ENCODE measurements at regions not wholly inside any gene's neighbourhood (a gene's known extent, or its start where the extent isn't known, plus 50 kb on each side); places are given as distances from the start of the nearest gene placed in this dataset.
"Not testable (repeated sequence)": the region's sequence is repeated elsewhere in the genome, so short reads cannot be mapped to it uniquely, and the experiment has no call there.

DNA sequence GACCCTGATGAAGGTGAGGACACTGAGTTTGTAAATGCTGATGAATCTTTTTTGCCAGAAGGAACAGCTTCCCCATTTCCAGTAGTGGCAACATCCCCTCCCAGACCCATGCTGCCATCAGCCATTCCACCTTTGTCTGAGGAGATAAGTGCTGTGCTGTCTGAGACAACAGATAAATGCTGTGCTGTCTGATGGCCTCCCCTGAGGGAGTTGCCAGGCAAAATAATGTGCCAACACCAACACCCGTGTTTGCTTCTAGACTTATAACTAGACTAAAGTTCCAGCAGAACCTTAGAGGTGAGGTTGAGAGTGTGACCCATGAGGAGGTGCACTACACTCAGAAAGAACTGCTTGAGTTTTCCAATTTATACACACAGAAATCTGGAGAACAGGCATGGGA, 349.5 kb downstream of the C12orf75 start:
- Histone ChIP-seq H3K9me3 (no peaks in the 10 kb centered on the region), H3K36me3 (no peaks in the 10 kb centered on the region), H3K4me1 (no peaks in the 10 kb centered on the region), H3K27me3 (no peaks in the 10 kb centered on the region), H3K27ac (no peak overlapping the region), H3K4me3 (no peak overlapping the region), H3K9ac (ENCODE audit: low read depth in 2 of 2, low read length in 2 of 2) (no peak overlapping the region)
- no peak for DNase-seq
- TF ChIP-seq, protein P1, sequence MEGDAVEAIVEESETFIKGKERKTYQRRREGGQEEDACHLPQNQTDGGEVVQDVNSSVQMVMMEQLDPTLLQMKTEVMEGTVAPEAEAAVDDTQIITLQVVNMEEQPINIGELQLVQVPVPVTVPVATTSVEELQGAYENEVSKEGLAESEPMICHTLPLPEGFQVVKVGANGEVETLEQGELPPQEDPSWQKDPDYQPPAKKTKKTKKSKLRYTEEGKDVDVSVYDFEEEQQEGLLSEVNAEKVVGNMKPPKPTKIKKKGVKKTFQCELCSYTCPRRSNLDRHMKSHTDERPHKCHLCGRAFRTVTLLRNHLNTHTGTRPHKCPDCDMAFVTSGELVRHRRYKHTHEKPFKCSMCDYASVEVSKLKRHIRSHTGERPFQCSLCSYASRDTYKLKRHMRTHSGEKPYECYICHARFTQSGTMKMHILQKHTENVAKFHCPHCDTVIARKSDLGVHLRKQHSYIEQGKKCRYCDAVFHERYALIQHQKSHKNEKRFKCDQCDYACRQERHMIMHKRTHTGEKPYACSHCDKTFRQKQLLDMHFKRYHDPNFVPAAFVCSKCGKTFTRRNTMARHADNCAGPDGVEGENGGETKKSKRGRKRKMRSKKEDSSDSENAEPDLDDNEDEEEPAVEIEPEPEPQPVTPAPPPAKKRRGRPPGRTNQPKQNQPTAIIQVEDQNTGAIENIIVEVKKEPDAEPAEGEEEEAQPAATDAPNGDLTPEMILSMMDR (IDR thresholded peaks at IDR 0.05), result no peak
- intact Hi-C loops (cut with DNase I), result no loop called here

DNA sequence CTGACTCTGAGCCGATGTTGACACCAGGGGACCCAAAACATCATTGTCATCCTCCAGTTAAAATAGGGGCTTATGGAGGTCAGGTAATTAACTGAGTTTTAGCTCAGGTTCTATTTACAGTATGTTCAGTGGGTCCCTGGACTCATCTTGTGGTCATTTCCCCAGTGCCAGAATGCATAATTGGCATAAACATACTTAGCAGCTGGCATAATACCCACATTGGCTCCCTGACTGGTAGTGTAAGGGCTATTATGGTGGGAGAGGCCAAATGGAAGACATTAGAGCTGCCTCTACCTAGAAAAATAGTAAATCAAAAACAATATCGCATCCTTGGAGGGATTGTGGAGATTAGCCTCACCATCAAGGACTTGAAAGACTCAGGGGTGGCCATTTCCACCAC, 350.9 kb downstream of the C12orf75 start:
- no peak overlapping the region for H3K4me3 ChIP-seq
- TF ChIP-seq, protein P1 (IDR thresholded peaks at IDR 0.05), result no peak
- no peaks in the 10 kb centered on the region for H3K4me1 ChIP-seq
- H3K27me3 ChIP-seq, result no peaks in the 10 kb centered on the region
- no peaks in the 10 kb centered on the region for H3K36me3 ChIP-seq
- H3K27ac ChIP-seq, result no peak overlapping the region
- intact Hi-C loops (cut with DNase I), result no loop called here
- no peak for DNase-seq
- no peak overlapping the region for H3K9ac ChIP-seq (ENCODE audit: low read depth in 2 of 2, low read length in 2 of 2)
- no peaks in the 10 kb centered on the region for H3K9me3 ChIP-seq

DNA sequence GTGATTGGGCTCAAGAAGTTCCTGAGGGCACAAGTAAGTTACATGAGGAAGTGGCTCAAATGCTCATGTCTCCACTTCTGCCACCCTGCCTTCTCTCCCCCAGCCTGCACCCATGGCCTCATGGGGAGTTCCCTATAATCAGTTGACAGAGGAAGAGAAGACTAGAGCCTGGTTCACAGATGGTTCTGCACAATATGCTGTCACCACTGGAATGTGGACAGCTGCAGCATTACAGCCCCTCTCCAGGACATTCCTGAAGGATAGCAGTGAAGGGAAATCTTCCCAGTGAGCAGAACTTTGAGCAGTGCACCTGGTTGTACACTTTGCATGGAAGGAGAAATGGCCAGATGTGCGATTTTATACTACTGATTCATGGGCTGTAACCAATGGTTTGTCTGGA, 352.3 kb downstream of the C12orf75 start:
- H3K36me3 ChIP-seq; H3K4me3 ChIP-seq; H3K9me3 ChIP-seq; H3K27me3 ChIP-seq; DNase-seq; H3K4me1 ChIP-seq; H3K27ac ChIP-seq; H3K9ac ChIP-seq (ENCODE audit: low read depth in 2 of 2, low read length in 2 of 2); intact Hi-C loops (cut with DNase I): not testable (repeated sequence)

DNA sequence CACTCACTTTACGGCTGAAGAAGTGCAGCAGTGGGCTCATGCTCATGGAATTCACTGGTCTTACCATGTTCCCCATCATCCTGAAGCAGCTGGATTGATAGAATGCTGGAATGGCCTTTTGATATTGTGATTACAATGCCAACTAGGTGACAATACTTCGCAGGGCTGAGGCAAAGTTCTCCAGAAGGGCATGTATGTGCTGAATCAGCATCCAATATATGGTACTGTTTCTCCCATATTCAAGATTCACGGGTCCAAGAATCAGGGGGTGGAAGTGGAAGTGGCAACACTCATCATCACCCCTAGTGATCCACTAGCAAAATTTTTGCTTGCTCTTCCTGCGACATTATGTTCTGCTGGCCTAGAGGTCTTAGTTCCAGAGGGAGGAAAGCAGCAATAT, 353.3 kb downstream of the C12orf75 start:
- H3K4me3 ChIP-seq; H3K4me1 ChIP-seq; H3K27ac ChIP-seq; H3K9ac ChIP-seq (ENCODE audit: low read depth in 2 of 2, low read length in 2 of 2); intact Hi-C loops (cut with DNase I); DNase-seq; H3K36me3 ChIP-seq; H3K27me3 ChIP-seq; H3K9me3 ChIP-seq: not testable (repeated sequence)

DNA sequence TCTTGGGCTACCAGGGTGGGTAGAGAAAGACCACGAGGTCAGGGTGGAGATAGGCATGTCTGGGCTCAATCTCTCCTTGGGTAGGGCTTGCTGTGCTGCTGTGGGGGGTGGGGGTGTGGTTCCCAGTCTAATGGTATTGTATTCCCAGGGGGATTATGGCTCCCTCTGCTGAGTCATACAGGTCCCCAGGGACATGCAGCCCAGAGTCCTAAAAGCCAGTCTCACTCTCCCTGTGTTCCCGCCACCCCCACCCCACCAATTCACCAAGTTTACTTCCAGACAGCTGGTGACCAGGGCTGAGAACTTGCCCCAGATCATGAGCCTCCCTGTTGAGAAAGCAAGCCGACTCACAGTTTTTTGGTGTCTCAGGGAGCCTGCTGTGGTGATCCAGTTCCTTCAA, 367.6 kb downstream of the C12orf75 start:
- intact Hi-C loops (cut with DNase I), result no loop called here
- TF ChIP-seq, protein P1 (IDR thresholded peaks at IDR 0.05), result no peak
- Histone ChIP-seq H3K9ac (ENCODE audit: low read depth in 2 of 2, low read length in 2 of 2) (no peak overlapping the region), H3K4me3 (no peak overlapping the region), H3K27me3 (no peaks in the 10 kb centered on the region), H3K4me1 (no peaks in the 10 kb centered on the region), H3K36me3 (no peaks in the 10 kb centered on the region), H3K27ac (no peak overlapping the region), H3K9me3 (no peaks in the 10 kb centered on the region)
- DNase-seq, result no peak

DNA sequence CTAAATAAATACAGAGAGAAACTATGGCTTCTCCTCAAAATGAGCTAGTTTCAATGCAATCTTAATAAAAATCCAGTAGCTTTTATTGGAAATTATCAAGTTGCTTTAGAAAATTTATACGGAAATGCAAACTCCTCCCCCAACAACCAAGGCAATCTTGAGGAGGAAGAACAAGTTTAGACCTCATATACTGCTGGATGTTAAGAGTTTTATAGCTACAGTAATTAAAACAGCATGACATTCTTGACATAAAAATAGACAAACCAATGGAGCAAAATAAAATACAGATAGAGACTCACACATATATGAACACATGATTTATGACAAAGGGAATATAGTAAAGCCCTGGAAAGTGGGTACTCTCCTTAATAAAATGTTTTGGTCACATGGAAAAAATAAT, 368.7 kb downstream of the C12orf75 start:
- H3K9ac ChIP-seq (ENCODE audit: low read depth in 2 of 2, low read length in 2 of 2), result no peak overlapping the region
- no peak overlapping the region for H3K27ac ChIP-seq
- intact Hi-C loops (cut with DNase I), result no loop called here
- no peaks in the 10 kb centered on the region for H3K36me3 ChIP-seq
- no peak overlapping the region for H3K4me3 ChIP-seq
- no peaks in the 10 kb centered on the region for H3K9me3 ChIP-seq
- H3K27me3 ChIP-seq, result no peaks in the 10 kb centered on the region
- no peaks in the 10 kb centered on the region for H3K4me1 ChIP-seq
- TF ChIP-seq, protein P1 (IDR thresholded peaks at IDR 0.05), result no peak
- no peak for DNase-seq

DNA sequence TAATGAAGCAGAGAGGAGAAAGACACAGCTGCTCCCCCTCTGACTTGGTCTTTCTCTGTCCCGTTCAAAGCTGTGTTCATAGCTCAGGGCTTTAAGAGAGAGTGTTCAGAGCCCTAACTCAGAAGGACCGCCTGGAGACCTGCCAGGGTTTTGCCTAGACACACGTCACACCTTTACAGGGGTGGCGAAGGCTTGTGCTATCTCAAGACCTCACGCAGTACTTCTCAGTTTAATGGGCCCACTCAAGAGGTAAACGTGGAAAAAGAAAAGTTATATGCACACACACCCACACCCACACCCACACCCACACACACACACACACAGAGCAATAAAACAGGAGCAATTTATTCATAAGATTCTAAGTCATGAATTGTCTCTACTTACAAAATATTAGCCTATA, 374.3 kb downstream of the C12orf75 start:
- Histone ChIP-seq H3K9me3 (no peaks in the 10 kb centered on the region), H3K9ac (ENCODE audit: low read depth in 2 of 2, low read length in 2 of 2) (no peak overlapping the region), H3K36me3 (no peaks in the 10 kb centered on the region), H3K4me3 (no peak overlapping the region), H3K27me3 (no peaks in the 10 kb centered on the region), H3K27ac (no peak overlapping the region), H3K4me1 (no peaks in the 10 kb centered on the region)
- intact Hi-C loops (cut with DNase I), result loop anchor here (5.0 kb wide), 1 partner anchor 433 kb away; the partner anchor contains the start of gene NUAK1
- DNase-seq, result peak; percentile 23
- TF ChIP-seq, protein P1 (IDR thresholded peaks at IDR 0.05), result no peak

All from colonic mucosa (tissue), 4 donors.